K562 (cell line): ENCODE measurements at regions not wholly inside any gene's neighbourhood (a gene's known extent, or its start where the extent isn't known, plus 50 kb on each side); places are given as distances from the start of the nearest gene placed in this dataset.

Experiments
- NR3C1 ChIP-seq: sonication (generic); formaldehyde crosslinking; IDR thresholded peaks from 2 replicates; pipeline ENCODE4 v1.8.1; 2022; ENCODE audit warnings: missing genetic modification reagents
- ZKSCAN3 ChIP-seq: fragments of 250-450 bp; sonication (Bioruptor Pico); IDR thresholded peaks from 2 replicates; pipeline ENCODE4 v1.4.0; 2020
- TF ChIP-seq, protein P1 (sequence below): sonication (generic); formaldehyde crosslinking; IDR thresholded peaks from 2 replicates; pipeline ENCODE4 v1.9.0; 2022; ENCODE audit warnings: mild to moderate bottlenecking, missing genetic modification reagents

DNA sequence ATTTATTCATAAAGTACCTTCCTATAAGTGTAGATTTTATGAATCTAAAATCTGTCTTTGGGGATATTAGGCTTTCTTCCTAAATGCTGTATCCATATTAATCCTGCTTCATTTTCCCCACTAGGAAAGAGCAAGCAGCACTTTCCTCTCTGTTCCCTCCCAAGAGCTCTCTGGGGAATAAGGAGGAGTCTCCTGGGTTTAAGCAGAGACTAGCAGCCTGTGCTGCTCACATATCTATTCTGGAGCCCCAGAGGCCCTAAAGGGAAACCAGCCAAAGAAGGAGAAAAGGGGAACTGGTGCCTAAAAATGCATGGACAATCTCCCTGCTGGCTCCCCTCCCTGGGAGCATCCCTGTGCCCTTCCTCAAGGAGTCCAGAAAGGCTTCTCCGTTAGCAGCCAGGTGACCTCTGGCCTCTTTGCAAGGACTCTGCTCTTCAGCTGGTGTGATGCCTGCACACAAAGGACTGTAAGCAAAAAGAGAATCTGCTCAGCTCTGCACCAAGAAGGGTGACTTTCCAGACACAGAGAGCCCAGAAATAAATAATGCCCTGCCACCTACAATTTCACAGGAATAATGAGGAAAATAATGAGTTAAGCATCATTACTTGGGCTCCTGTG, 270.6 kb downstream of the SS18 start:
- TF ChIP-seq NR3C1 (CRISPR knock-in tag) (no peak), ZKSCAN3 (CRISPR knock-in tag) (no peak)
- TF ChIP-seq, protein P1, sequence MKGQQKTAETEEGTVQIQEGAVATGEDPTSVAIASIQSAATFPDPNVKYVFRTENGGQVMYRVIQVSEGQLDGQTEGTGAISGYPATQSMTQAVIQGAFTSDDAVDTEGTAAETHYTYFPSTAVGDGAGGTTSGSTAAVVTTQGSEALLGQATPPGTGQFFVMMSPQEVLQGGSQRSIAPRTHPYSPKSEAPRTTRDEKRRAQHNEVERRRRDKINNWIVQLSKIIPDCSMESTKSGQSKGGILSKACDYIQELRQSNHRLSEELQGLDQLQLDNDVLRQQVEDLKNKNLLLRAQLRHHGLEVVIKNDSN (CRISPR knock-in tag) = no peak
